WTC11 (cell line): ENCODE measurements at regions not wholly inside any gene's neighbourhood (a gene's known extent, or its start where the extent isn't known, plus 50 kb on each side); places are given as distances from the start of the nearest gene placed in this dataset.

Source experiments
- ETV6 ChIP-seq: sonication (generic); formaldehyde crosslinking; IDR thresholded peaks from 2 replicates; pipeline ENCODE4 v1.8.1; 2022; ENCODE audit warnings: mild to moderate bottlenecking, missing genetic modification reagents
- NFYB ChIP-seq: sonication (generic); formaldehyde crosslinking; conservative IDR thresholded peaks from 2 replicates; pipeline ENCODE4 v1.8.0; 2022; ENCODE audit warnings: low read depth, missing genetic modification reagents
- TEAD1 ChIP-seq: sonication (generic); formaldehyde crosslinking; IDR thresholded peaks from 2 replicates; pipeline ENCODE4 v1.8.0; 2022; ENCODE audit warnings: mild to moderate bottlenecking, missing genetic modification reagents
- ZNF138 ChIP-seq: sonication (generic); formaldehyde crosslinking; conservative IDR thresholded peaks from 2 replicates; pipeline ENCODE4 v1.8.1; 2022; ENCODE audit warnings: mild to moderate bottlenecking, moderate library complexity, missing genetic modification reagents
- ZNF671 ChIP-seq: fragments of 250-450 bp; sonication (Bioruptor Pico); IDR thresholded peaks from 2 replicates; pipeline ENCODE4 v1.8.0; 2021; ENCODE audit warnings: mild to moderate bottlenecking
- TF ChIP-seq, protein P1 (sequence below): fragments of 200-600 bp; IDR thresholded peaks from 2 replicates; pipeline ENCODE4 v1.8.0; 2022; ENCODE audit warnings: antibody characterized with exemption
- TF ChIP-seq, protein P2 (sequence below): sonication (generic); formaldehyde crosslinking; IDR thresholded peaks from 2 replicates; pipeline ENCODE4 v1.8.0; 2022; ENCODE audit warnings: mild to moderate bottlenecking, missing genetic modification reagents
- TF ChIP-seq, protein P3 (sequence below): sonication (generic); formaldehyde crosslinking; IDR thresholded peaks from 2 replicates; pipeline ENCODE4 v1.8.1; 2023; ENCODE audit warnings: mild to moderate bottlenecking, missing genetic modification reagents, moderate library complexity
- TF ChIP-seq, protein P4 (sequence below): sonication (generic); formaldehyde crosslinking; IDR thresholded peaks from 2 replicates; pipeline ENCODE4 v1.8.0; 2022; ENCODE audit warnings: missing genetic modification reagents
- TF ChIP-seq, protein P5 (sequence below): sonication (generic); formaldehyde crosslinking; IDR thresholded peaks from 2 replicates; pipeline ENCODE4 v1.8.1; 2023; ENCODE audit warnings: mild to moderate bottlenecking, missing genetic modification reagents

DNA sequence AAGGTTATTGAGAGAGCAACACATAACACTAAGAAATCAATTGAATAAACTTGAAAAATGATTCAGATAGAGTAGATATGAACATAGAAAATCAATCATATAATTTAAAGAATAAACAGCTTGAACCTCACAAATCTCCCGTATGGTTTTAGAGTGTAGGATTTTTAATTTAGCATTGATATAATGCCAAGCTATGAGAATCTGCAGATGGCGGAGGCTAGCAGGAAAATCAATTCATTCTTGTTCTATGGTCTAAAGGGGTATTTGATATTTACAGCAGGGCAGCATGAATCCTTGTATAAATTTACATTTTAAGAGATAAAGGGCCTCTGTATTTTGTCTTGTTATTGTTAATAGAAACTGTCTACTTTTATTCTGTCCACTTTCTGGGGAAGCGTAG is 797.0 kb downstream of the GALR1 start:
- TF ChIP-seq, protein P1, sequence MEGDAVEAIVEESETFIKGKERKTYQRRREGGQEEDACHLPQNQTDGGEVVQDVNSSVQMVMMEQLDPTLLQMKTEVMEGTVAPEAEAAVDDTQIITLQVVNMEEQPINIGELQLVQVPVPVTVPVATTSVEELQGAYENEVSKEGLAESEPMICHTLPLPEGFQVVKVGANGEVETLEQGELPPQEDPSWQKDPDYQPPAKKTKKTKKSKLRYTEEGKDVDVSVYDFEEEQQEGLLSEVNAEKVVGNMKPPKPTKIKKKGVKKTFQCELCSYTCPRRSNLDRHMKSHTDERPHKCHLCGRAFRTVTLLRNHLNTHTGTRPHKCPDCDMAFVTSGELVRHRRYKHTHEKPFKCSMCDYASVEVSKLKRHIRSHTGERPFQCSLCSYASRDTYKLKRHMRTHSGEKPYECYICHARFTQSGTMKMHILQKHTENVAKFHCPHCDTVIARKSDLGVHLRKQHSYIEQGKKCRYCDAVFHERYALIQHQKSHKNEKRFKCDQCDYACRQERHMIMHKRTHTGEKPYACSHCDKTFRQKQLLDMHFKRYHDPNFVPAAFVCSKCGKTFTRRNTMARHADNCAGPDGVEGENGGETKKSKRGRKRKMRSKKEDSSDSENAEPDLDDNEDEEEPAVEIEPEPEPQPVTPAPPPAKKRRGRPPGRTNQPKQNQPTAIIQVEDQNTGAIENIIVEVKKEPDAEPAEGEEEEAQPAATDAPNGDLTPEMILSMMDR: no peak
- no peak for TF ChIP-seq TEAD1
- TF ChIP-seq ETV6: no peak
- TF ChIP-seq, protein P2, sequence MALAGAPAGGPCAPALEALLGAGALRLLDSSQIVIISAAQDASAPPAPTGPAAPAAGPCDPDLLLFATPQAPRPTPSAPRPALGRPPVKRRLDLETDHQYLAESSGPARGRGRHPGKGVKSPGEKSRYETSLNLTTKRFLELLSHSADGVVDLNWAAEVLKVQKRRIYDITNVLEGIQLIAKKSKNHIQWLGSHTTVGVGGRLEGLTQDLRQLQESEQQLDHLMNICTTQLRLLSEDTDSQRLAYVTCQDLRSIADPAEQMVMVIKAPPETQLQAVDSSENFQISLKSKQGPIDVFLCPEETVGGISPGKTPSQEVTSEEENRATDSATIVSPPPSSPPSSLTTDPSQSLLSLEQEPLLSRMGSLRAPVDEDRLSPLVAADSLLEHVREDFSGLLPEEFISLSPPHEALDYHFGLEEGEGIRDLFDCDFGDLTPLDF (CRISPR knock-in tag): no peak
- no peak for TF ChIP-seq ZNF138 (CRISPR knock-in tag)
- no peak for TF ChIP-seq ZNF671 (CRISPR knock-in tag)
- TF ChIP-seq, protein P3, sequence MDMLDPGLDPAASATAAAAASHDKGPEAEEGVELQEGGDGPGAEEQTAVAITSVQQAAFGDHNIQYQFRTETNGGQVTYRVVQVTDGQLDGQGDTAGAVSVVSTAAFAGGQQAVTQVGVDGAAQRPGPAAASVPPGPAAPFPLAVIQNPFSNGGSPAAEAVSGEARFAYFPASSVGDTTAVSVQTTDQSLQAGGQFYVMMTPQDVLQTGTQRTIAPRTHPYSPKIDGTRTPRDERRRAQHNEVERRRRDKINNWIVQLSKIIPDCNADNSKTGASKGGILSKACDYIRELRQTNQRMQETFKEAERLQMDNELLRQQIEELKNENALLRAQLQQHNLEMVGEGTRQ (CRISPR knock-in tag): no peak
- TF ChIP-seq, protein P4, sequence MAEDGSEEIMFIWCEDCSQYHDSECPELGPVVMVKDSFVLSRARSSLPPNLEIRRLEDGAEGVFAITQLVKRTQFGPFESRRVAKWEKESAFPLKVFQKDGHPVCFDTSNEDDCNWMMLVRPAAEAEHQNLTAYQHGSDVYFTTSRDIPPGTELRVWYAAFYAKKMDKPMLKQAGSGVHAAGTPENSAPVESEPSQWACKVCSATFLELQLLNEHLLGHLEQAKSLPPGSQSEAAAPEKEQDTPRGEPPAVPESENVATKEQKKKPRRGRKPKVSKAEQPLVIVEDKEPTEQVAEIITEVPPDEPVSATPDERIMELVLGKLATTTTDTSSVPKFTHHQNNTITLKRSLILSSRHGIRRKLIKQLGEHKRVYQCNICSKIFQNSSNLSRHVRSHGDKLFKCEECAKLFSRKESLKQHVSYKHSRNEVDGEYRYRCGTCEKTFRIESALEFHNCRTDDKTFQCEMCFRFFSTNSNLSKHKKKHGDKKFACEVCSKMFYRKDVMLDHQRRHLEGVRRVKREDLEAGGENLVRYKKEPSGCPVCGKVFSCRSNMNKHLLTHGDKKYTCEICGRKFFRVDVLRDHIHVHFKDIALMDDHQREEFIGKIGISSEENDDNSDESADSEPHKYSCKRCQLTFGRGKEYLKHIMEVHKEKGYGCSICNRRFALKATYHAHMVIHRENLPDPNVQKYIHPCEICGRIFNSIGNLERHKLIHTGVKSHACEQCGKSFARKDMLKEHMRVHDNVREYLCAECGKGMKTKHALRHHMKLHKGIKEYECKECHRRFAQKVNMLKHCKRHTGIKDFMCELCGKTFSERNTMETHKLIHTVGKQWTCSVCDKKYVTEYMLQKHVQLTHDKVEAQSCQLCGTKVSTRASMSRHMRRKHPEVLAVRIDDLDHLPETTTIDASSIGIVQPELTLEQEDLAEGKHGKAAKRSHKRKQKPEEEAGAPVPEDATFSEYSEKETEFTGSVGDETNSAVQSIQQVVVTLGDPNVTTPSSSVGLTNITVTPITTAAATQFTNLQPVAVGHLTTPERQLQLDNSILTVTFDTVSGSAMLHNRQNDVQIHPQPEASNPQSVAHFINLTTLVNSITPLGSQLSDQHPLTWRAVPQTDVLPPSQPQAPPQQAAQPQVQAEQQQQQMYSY: no peak
- TF ChIP-seq, protein P5, sequence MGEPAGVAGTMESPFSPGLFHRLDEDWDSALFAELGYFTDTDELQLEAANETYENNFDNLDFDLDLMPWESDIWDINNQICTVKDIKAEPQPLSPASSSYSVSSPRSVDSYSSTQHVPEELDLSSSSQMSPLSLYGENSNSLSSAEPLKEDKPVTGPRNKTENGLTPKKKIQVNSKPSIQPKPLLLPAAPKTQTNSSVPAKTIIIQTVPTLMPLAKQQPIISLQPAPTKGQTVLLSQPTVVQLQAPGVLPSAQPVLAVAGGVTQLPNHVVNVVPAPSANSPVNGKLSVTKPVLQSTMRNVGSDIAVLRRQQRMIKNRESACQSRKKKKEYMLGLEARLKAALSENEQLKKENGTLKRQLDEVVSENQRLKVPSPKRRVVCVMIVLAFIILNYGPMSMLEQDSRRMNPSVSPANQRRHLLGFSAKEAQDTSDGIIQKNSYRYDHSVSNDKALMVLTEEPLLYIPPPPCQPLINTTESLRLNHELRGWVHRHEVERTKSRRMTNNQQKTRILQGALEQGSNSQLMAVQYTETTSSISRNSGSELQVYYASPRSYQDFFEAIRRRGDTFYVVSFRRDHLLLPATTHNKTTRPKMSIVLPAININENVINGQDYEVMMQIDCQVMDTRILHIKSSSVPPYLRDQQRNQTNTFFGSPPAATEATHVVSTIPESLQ: no peak
- no peak for TF ChIP-seq NFYB
